ENCODE measurements at regions not wholly inside any gene's neighbourhood (a gene's known extent, or its start where the extent isn't known, plus 50 kb on each side); places are given as distances from the start of the nearest gene placed in this dataset.

DNA sequence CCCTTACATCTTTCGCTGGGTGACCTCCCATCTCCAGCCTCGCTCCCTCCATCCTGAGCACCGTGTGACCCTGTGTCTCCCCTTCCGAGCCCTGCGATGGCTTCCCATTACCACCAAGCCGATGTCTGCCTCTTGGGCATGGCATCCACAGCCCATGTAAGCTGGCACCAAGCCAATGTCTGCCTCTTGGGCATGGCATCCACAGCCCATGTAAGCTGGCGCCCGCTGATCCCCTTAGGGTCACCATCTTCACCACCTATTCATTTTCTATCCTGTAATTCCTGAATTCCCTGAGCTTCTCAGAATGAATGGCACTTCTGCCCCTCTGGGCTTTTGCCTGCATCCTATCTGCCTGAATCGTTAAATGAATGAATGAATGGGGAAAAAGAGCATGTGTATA, 478.2 kb upstream of the CCL2 start:
- no peak for TF ChIP-seq GATA2 (IDR thresholded peaks at IDR 0.05; ENCODE audit: low read depth, low read length)
- no peak for TF ChIP-seq GATA3 (IDR thresholded peaks at IDR 0.05; ENCODE audit: low read depth, low read length)
